ENCODE measurements at regions not wholly inside any gene's neighbourhood (a gene's known extent, or its start where the extent isn't known, plus 50 kb on each side); places are given as distances from the start of the nearest gene placed in this dataset.

DNA sequence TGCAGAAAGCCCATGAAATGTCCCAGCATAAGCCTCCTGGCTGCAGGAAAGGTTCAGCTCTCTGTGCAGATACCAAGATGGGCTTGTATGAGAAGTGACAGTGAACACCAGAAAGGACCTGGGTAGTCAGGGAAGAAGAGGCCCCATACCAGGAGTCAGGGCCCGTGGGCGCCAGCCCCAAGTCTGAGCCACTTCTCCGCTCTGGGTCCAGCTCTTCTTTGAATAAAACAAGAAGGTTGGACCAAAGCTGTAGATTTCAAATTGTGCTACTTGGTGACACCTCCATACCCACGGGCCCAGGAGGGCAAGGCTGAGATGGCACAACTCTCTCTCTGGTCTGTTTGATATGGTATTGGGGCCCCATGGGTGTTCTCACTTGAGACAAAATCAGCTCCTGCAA is 261.5 kb downstream of the UACA start:
- Histone ChIP-seq H3K9ac (ENCODE audit: low read depth in 1 of 2, low read length in 2 of 2) (no peak overlapping the region), H3K27me3 (ENCODE audit: control insufficient read depth in 2 of 2, insufficient read depth in 2 of 2, low read length in 2 of 2) (no peaks in the 10 kb centered on the region), H3K36me3 (ENCODE audit: control insufficient read depth in 2 of 2, insufficient read depth in 2 of 2, low read length in 2 of 2) (no peaks in the 10 kb centered on the region), H3K4me3 (ENCODE audit: low read length in 2 of 2) (no peak overlapping the region), H3K9me3 (ENCODE audit: control insufficient read depth in 2 of 2, low read length in 2 of 2) (no peaks in the 10 kb centered on the region), H3K4me1 (ENCODE audit: control insufficient read depth in 2 of 2, insufficient read depth in 2 of 2, low read length in 2 of 2) (peaks cover 3 to 20% of the 10 kb centered on the region in 2 donors), H3K27ac (ENCODE audit: low read depth in 2 of 2, low read length in 2 of 2) (no peak overlapping the region)

DNA sequence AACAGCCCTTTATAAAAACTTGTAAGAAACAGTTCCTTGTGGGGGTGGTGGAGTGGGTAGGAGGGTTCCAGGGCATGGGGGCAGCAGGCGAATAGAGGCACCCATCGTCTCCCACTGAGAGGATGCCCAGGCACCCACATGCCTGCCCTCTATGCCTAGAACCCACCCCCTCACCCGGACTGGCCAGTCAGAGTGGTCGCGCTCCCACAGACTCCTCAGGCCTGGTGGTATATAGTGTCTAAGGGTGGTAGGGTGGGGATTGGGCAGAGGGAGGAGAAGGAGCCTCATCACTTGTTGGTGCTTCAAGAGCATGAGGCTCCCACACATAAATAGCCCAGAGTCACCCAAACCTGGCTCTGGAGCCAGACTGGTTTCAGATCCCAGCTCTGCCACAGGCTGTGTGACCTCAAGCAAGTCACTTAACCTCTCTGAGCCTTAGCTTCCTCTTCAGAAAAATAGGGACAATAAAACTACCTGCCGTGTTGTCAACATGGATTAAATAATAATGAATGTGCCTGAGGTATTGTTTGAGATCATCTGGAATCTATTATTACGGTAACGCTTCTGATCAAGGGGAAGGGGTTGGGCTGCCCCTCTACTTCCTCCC is 262.1 kb downstream of the UACA start:
- Histone ChIP-seq H3K9me3 (ENCODE audit: control insufficient read depth in 2 of 2, low read length in 2 of 2) (no peaks in the 10 kb centered on the region), H3K4me1 (ENCODE audit: control insufficient read depth in 2 of 2, insufficient read depth in 2 of 2, low read length in 2 of 2) (peaks cover 3 to 20% of the 10 kb centered on the region in 2 donors), H3K27ac (ENCODE audit: low read depth in 2 of 2, low read length in 2 of 2) (no peak overlapping the region), H3K27me3 (ENCODE audit: control insufficient read depth in 2 of 2, insufficient read depth in 2 of 2, low read length in 2 of 2) (no peaks in the 10 kb centered on the region), H3K4me3 (ENCODE audit: low read length in 2 of 2) (no peak overlapping the region), H3K36me3 (ENCODE audit: control insufficient read depth in 2 of 2, insufficient read depth in 2 of 2, low read length in 2 of 2) (no peaks in the 10 kb centered on the region), H3K9ac (ENCODE audit: low read depth in 1 of 2, low read length in 2 of 2) (no peak overlapping the region)

DNA sequence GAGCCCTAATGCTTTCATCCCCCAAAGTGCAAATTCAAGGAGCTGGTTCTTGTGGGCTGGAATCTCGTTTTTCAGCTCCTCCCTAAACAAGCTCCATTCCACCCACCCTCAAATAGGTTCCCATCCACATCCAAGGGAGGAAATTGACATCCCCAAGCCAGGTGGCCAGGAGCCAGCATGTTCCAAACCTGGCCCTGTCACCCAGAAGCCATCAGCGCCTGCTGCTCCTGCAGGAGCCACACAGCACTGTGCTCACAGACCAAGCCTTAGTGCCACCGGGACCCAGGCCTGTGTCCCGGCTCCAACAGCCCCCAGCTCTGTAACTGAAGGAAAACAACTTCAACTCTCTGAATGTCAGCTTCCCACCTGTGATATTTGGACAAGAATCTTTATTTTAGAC is 263.6 kb downstream of the UACA start:
- no peak overlapping the region for H3K9ac ChIP-seq (ENCODE audit: low read depth in 1 of 2, low read length in 2 of 2)

DNA sequence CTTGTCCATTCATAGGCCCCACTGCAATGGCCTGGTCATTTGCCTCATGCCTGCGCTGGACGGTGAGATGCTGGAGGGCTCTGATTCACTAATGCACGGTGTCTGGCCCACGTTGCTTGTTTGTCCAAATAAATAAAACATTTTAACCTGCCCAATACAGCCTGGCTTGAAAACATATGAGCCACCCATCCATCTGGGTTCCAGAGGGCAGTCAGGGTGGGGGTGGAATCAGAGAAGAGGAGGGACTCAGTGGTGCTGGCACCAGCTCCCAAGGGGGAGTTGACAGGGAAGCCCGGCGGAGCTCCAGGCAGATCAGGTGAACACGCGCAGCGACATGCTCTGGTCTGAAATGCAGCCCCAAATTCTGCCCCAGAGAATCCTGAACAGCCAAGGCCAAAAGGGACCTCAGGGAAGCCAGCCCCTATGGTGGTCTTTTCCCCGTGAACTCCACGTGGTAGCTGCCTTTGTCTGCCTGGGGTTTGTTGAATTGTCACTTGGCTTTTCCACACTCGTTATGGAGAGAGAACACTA is 265.2 kb downstream of the UACA start:
- no peak overlapping the region for H3K27ac ChIP-seq (ENCODE audit: low read depth in 2 of 2, low read length in 2 of 2)
- H3K4me1 ChIP-seq (ENCODE audit: control insufficient read depth in 2 of 2, insufficient read depth in 2 of 2, low read length in 2 of 2), result peaks cover 2 to 4% of the 10 kb centered on the region in 2 donors

More for the DNA sequence above, 263.6 kb downstream of the UACA start:
- Histone ChIP-seq H3K27me3 (ENCODE audit: control insufficient read depth in 2 of 2, insufficient read depth in 2 of 2, low read length in 2 of 2) (no peaks in the 10 kb centered on the region), H3K4me3 (ENCODE audit: low read length in 2 of 2) (no peak overlapping the region), H3K9me3 (ENCODE audit: control insufficient read depth in 2 of 2, low read length in 2 of 2) (no peaks in the 10 kb centered on the region), H3K4me1 (ENCODE audit: control insufficient read depth in 2 of 2, insufficient read depth in 2 of 2, low read length in 2 of 2) (peaks cover 3 to 16% of the 10 kb centered on the region in 2 donors), H3K27ac (ENCODE audit: low read depth in 2 of 2, low read length in 2 of 2) (no peak overlapping the region), H3K36me3 (ENCODE audit: control insufficient read depth in 2 of 2, insufficient read depth in 2 of 2, low read length in 2 of 2) (no peaks in the 10 kb centered on the region)

DNA sequence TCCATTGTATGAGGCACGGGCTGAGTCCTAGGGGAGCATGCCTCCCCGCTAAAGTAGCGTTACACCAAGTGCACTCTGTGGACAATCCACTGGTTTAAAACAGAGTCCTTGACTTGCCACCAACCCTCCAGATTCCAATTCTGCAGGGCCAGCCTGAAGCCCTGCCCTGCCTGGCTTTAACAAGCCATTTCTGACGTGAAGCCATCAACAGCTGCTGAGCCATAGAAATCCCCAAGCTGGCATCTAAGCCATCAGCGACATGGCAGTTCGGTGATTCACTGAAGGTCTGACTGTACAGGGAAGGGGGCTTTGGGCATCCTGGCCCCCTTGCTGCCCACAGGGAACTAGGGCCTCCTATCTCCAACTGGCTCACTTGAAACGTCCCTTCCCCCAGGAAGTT is 265.7 kb downstream of the UACA start:
- H3K36me3 ChIP-seq (ENCODE audit: control insufficient read depth in 2 of 2, insufficient read depth in 2 of 2, low read length in 2 of 2), result no peaks in the 10 kb centered on the region
- no peak overlapping the region for H3K4me3 ChIP-seq (ENCODE audit: low read length in 2 of 2)
- H3K9ac ChIP-seq (ENCODE audit: low read depth in 1 of 2, low read length in 2 of 2), result no peak overlapping the region
- H3K27me3 ChIP-seq (ENCODE audit: control insufficient read depth in 2 of 2, insufficient read depth in 2 of 2, low read length in 2 of 2), result no peaks in the 10 kb centered on the region
- H3K27ac ChIP-seq (ENCODE audit: low read depth in 2 of 2, low read length in 2 of 2), result no peak overlapping the region
- H3K4me1 ChIP-seq (ENCODE audit: control insufficient read depth in 2 of 2, insufficient read depth in 2 of 2, low read length in 2 of 2), result peaks cover 2 to 4% of the 10 kb centered on the region in 2 donors
- no peaks in the 10 kb centered on the region for H3K9me3 ChIP-seq (ENCODE audit: control insufficient read depth in 2 of 2, low read length in 2 of 2)

More for the DNA sequence above, 265.2 kb downstream of the UACA start:
- H3K27me3 ChIP-seq (ENCODE audit: control insufficient read depth in 2 of 2, insufficient read depth in 2 of 2, low read length in 2 of 2), result no peaks in the 10 kb centered on the region
- H3K4me3 ChIP-seq (ENCODE audit: low read length in 2 of 2), result no peak overlapping the region
- H3K9me3 ChIP-seq (ENCODE audit: control insufficient read depth in 2 of 2, low read length in 2 of 2), result no peaks in the 10 kb centered on the region
- H3K36me3 ChIP-seq (ENCODE audit: control insufficient read depth in 2 of 2, insufficient read depth in 2 of 2, low read length in 2 of 2), result no peaks in the 10 kb centered on the region
- no peak overlapping the region for H3K9ac ChIP-seq (ENCODE audit: low read depth in 1 of 2, low read length in 2 of 2)

DNA sequence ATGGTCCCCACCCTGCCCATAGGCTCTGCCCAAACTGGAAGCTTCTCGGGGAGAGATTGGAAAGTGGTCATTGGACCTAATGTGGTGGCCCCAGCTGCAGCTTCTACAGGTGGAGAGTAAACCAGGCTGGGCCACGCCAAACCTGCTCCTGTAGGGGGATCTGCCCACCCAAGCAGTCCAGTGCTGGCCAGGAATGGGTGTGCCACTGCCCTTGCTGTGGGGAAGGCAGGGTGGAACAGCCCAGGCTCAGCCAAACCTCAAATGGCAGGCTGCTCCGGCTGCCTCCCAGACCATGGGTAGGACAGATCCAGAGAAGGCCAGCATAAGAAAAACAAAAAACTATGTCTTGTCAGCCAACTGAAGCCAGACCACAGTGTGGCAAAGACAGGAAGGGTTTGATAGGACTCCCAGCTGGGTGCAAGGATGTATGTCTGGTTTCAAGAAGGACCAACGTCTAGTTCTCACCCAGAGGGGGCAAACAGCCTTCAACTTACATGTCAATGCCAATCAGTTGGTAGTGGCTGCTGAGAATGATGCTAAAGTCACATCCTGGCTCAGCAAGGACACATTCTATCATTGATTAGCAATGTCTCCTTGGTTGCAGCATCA is 267.3 kb downstream of the UACA start:
- Histone ChIP-seq H3K4me3 (ENCODE audit: low read length in 2 of 2) (no peak overlapping the region), H3K27me3 (ENCODE audit: control insufficient read depth in 2 of 2, insufficient read depth in 2 of 2, low read length in 2 of 2) (no peaks in the 10 kb centered on the region), H3K9ac (ENCODE audit: low read depth in 1 of 2, low read length in 2 of 2) (no peak overlapping the region), H3K4me1 (ENCODE audit: control insufficient read depth in 2 of 2, insufficient read depth in 2 of 2, low read length in 2 of 2) (peaks cover 2 to 18% of the 10 kb centered on the region in 2 donors), H3K36me3 (ENCODE audit: control insufficient read depth in 2 of 2, insufficient read depth in 2 of 2, low read length in 2 of 2) (no peaks in the 10 kb centered on the region), H3K9me3 (ENCODE audit: control insufficient read depth in 2 of 2, low read length in 2 of 2) (no peaks in the 10 kb centered on the region), H3K27ac (ENCODE audit: low read depth in 2 of 2, low read length in 2 of 2) (no peak overlapping the region)

DNA sequence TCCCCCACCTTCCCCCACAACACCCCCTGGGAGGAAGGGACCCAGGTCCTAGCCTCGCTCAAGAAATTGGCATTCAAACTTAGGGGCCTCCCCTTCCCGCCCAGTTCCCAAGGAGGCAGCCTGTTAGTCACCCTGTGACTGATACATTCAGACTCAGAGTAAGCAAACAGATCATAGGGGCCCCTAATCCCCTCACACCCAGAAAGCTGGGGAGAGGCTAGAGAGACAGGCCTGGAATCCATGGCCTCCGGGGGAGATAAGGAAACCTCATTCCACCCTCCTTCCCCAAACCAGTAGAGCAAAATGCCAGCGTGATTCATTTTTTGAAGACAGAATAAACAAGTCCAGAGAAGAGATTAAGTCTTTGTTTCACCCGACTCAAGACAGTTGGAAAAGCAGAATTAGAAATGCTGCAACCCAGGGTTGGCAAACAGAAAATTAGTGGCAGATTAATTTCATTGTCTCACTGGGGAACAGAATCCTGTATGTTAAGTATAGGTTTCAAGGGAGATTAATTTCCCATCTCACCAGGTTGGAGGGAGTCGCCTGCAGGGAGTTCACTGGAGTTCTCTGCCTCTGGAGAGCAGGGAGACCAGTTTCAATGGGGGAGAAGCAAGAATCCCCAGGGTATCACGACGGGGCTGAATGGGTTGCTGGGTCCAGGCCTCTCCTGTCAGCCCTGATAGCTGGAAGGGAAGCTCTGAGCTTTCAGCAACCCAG is 268.3 kb downstream of the UACA start:
- Histone ChIP-seq H3K27ac (ENCODE audit: low read depth in 2 of 2, low read length in 2 of 2) (no peak overlapping the region), H3K9ac (ENCODE audit: low read depth in 1 of 2, low read length in 2 of 2) (no peak overlapping the region), H3K27me3 (ENCODE audit: control insufficient read depth in 2 of 2, insufficient read depth in 2 of 2, low read length in 2 of 2) (no peaks in the 10 kb centered on the region), H3K36me3 (ENCODE audit: control insufficient read depth in 2 of 2, insufficient read depth in 2 of 2, low read length in 2 of 2) (no peaks in the 10 kb centered on the region), H3K9me3 (ENCODE audit: control insufficient read depth in 2 of 2, low read length in 2 of 2) (no peaks in the 10 kb centered on the region), H3K4me1 (ENCODE audit: control insufficient read depth in 2 of 2, insufficient read depth in 2 of 2, low read length in 2 of 2) (peaks cover 2 to 21% of the 10 kb centered on the region in 2 donors), H3K4me3 (ENCODE audit: low read length in 2 of 2) (no peak overlapping the region)

DNA sequence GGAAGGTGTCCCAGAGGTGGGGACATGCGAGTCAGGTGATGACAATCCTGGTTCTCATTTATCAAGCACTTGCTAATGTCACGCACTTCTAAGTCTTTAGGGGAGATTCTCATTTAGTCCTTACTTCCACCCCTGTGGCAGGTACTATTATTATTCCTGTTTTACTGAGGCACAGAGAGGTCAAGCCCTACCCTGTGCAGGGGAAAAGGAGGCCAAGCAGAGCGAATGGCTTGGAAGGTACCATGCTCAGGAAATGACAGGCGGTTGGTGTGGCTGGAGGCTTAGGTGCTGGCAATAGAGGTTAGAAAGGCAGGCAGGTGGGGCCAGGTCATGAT is 268.9 kb downstream of the UACA start:
- Histone ChIP-seq H3K27me3 (ENCODE audit: control insufficient read depth in 2 of 2, insufficient read depth in 2 of 2, low read length in 2 of 2) (no peaks in the 10 kb centered on the region), H3K9me3 (ENCODE audit: control insufficient read depth in 2 of 2, low read length in 2 of 2) (no peaks in the 10 kb centered on the region), H3K27ac (ENCODE audit: low read depth in 2 of 2, low read length in 2 of 2) (no peak overlapping the region), H3K4me3 (ENCODE audit: low read length in 2 of 2) (no peak overlapping the region), H3K4me1 (ENCODE audit: control insufficient read depth in 2 of 2, insufficient read depth in 2 of 2, low read length in 2 of 2) (peaks cover 2 to 21% of the 10 kb centered on the region in 2 donors), H3K36me3 (ENCODE audit: control insufficient read depth in 2 of 2, insufficient read depth in 2 of 2, low read length in 2 of 2) (no peaks in the 10 kb centered on the region), H3K9ac (ENCODE audit: low read depth in 1 of 2, low read length in 2 of 2) (no peak overlapping the region)

DNA sequence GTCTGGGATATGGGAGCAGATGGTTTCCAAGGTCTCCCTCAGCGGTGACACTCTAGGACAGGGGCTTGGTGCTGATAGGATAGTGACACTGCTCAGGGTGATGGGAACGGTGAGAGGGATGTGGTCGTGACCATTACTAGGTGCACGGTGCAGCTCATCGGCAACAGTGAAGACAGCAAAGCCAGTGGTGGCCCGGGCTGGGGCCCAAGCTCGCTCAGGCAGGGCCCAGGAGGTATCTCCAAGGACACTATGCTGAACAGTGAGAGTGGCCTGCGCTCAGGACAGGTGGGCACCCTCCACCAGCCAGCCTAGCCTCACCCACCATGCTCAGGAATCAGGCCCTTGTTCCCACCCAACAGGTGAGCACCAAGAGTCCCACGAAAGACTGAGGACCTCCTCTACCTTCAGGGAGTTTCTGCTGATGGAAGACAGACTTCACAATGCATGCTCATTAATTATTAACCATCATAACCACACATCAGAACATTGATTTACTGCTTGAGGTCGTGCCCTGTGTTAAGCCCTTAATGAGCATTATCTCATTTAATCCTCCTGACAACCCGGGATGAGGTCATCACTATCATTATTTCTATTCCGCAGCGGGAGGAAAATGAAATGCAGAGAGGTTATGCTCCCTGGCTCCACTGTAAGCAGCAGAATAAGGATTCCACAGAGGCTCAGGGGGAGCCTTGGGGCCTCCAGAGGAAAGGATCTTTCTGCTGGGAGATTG is 269.4 kb downstream of the UACA start:
- Histone ChIP-seq H3K27me3 (ENCODE audit: control insufficient read depth in 2 of 2, insufficient read depth in 2 of 2, low read length in 2 of 2) (no peaks in the 10 kb centered on the region), H3K4me3 (ENCODE audit: low read length in 2 of 2) (no peak overlapping the region), H3K9ac (ENCODE audit: low read depth in 1 of 2, low read length in 2 of 2) (no peak overlapping the region), H3K27ac (ENCODE audit: low read depth in 2 of 2, low read length in 2 of 2) (no peak overlapping the region), H3K36me3 (ENCODE audit: control insufficient read depth in 2 of 2, insufficient read depth in 2 of 2, low read length in 2 of 2) (no peaks in the 10 kb centered on the region), H3K4me1 (ENCODE audit: control insufficient read depth in 2 of 2, insufficient read depth in 2 of 2, low read length in 2 of 2) (peaks cover 2 to 21% of the 10 kb centered on the region in 2 donors), H3K9me3 (ENCODE audit: control insufficient read depth in 2 of 2, low read length in 2 of 2) (no peaks in the 10 kb centered on the region)

DNA sequence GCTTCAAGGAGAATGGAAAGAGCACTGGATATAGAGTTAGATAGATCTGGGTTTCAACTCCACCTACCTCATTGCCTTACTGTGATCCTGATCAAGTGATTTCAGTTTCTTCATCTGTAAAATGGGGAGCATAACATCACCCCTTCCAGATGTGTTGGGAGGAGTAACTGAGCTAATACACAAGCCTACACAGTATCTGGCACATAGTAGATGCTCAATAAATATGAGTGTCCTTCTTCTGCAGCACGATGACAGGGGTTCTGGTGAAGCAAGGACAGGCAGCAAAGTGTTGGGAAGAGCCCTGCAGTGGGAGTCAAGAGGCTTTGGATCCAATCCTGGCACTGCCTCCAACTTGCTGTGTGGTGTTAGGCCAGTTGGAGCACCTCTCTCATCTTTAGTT is 270.0 kb downstream of the UACA start:
- peaks cover 2 to 21% of the 10 kb centered on the region in 2 donors for H3K4me1 ChIP-seq (ENCODE audit: control insufficient read depth in 2 of 2, insufficient read depth in 2 of 2, low read length in 2 of 2)
- no peaks in the 10 kb centered on the region for H3K9me3 ChIP-seq (ENCODE audit: control insufficient read depth in 2 of 2, low read length in 2 of 2)
- H3K27me3 ChIP-seq (ENCODE audit: control insufficient read depth in 2 of 2, insufficient read depth in 2 of 2, low read length in 2 of 2), result no peaks in the 10 kb centered on the region
- H3K36me3 ChIP-seq (ENCODE audit: control insufficient read depth in 2 of 2, insufficient read depth in 2 of 2, low read length in 2 of 2), result no peaks in the 10 kb centered on the region
- H3K27ac ChIP-seq (ENCODE audit: low read depth in 2 of 2, low read length in 2 of 2), result no peak overlapping the region
- H3K9ac ChIP-seq (ENCODE audit: low read depth in 1 of 2, low read length in 2 of 2), result no peak overlapping the region
- H3K4me3 ChIP-seq (ENCODE audit: low read length in 2 of 2), result no peak overlapping the region

Measured in mucosa of rectum (tissue), 2 donors.